ENCODE measurements at regions not wholly inside any gene's neighbourhood (a gene's known extent, or its start where the extent isn't known, plus 50 kb on each side); places are given as distances from the start of the nearest gene placed in this dataset.
A peak's percentile ranks its signal among the peaks of the same experiment; 100 is the strongest.

GRCh38 chr17:71438631-71439146, 682.1 kb upstream of the SOX9 start:
- in situ Hi-C loops (cut with HindIII; ENCODE audit: low pct_unique_long_range_greater_than_20kb, low sequenced_read_pairs) = no loop called here
- POLR2A ChIA-PET = no interaction called here
- peak; percentile 99 for ATAC-seq

GRCh38 chr17:71440513-71440912, 680.3 kb upstream of the SOX9 start:
- ChIA-PET CTCF (no interaction called here), POLR2A (no interaction called here)
- intact Hi-C loops (cut with micrococcal nuclease; ENCODE audit: unreplicated experiment) (no loop called here), in situ Hi-C loops (cut with HindIII; ENCODE audit: low pct_unique_long_range_greater_than_20kb, low sequenced_read_pairs) (no loop called here)
- Histone ChIP-seq H3K27me3 (ENCODE audit: control insufficient read depth, insufficient read depth, low read length) (no peaks in the 10 kb centered on the region), H3K9me3 (ENCODE audit: control insufficient read depth, insufficient read depth, low read depth, low read length) (peaks cover 2% of the 10 kb centered on the region; the same call in 1 of the 2 replicates), H3K4me3 (ENCODE audit: low read depth in 2 of 2, low read length in 2 of 2) (no peak overlapping the region), H3K36me3 (ENCODE audit: control insufficient read depth, insufficient read depth, low read length) (no peaks in the 10 kb centered on the region), H3K27ac (ENCODE audit: low read length) (no peak overlapping the region), H3K4me1 (ENCODE audit: control insufficient read depth, insufficient read depth, low read length) (peaks cover 7% of the 10 kb centered on the region)
- DNase-seq (ENCODE audit: low read depth, low spot score) (no peak), ATAC-seq (no peak)
- no TSS peak for BruUV-seq (replicated peaks)
- no peak for TF ChIP-seq TCF7L2 (IDR thresholded peaks at IDR 0.05; ENCODE audit: low read depth, low read length)
- TF ChIP-seq SIN3A (IDR thresholded peaks at IDR 0.05; ENCODE audit: borderline replicate concordance, insufficient read depth, low read depth, low read length) = no peak
- TF ChIP-seq, protein P1, sequence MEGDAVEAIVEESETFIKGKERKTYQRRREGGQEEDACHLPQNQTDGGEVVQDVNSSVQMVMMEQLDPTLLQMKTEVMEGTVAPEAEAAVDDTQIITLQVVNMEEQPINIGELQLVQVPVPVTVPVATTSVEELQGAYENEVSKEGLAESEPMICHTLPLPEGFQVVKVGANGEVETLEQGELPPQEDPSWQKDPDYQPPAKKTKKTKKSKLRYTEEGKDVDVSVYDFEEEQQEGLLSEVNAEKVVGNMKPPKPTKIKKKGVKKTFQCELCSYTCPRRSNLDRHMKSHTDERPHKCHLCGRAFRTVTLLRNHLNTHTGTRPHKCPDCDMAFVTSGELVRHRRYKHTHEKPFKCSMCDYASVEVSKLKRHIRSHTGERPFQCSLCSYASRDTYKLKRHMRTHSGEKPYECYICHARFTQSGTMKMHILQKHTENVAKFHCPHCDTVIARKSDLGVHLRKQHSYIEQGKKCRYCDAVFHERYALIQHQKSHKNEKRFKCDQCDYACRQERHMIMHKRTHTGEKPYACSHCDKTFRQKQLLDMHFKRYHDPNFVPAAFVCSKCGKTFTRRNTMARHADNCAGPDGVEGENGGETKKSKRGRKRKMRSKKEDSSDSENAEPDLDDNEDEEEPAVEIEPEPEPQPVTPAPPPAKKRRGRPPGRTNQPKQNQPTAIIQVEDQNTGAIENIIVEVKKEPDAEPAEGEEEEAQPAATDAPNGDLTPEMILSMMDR (IDR thresholded peaks at IDR 0.05) = no peak
- no peak for TF ChIP-seq POLR2AphosphoS5 (IDR thresholded peaks at IDR 0.05; ENCODE audit: low read depth, low read length)
- TF ChIP-seq REST (IDR thresholded peaks at IDR 0.05; ENCODE audit: insufficient read depth in 1 of 2, low read depth in 2 of 2, low read length in 1 of 2) = no peak

More at GRCh38 chr17:71438631-71439146, 682.1 kb upstream of the SOX9 start:
- BruUV-seq (replicated peaks) = no TSS peak
- Histone ChIP-seq H3K27ac (ENCODE audit: low read length) (no peak overlapping the region), H3K9me3 (ENCODE audit: control insufficient read depth, insufficient read depth, low read depth, low read length) (peaks cover 2% of the 10 kb centered on the region; the same call in 1 of the 2 replicates), H3K4me3 (ENCODE audit: low read depth in 2 of 2, low read length in 2 of 2) (no peak overlapping the region), H3K4me1 (ENCODE audit: control insufficient read depth, insufficient read depth, low read length) (peaks cover 7% of the 10 kb centered on the region), H3K36me3 (ENCODE audit: control insufficient read depth, insufficient read depth, low read length) (no peaks in the 10 kb centered on the region), H3K27me3 (ENCODE audit: control insufficient read depth, insufficient read depth, low read length) (no peaks in the 10 kb centered on the region)
- intact Hi-C loops (cut with micrococcal nuclease; ENCODE audit: unreplicated experiment) = no loop called here
- CTCF ChIA-PET = interaction anchor here (0.6 kb wide), 1 partner anchor 43 kb away, joined by 3 read pairs; no protein-coding TSS in a partner anchor
- peak; percentile 53; the same call in 1 of the 2 replicates for TF ChIP-seq POLR2AphosphoS5 (IDR thresholded peaks at IDR 0.05; ENCODE audit: low read depth, low read length)
- peak; percentile 72; the same call in 1 of the 2 replicates for TF ChIP-seq TCF7L2 (IDR thresholded peaks at IDR 0.05; ENCODE audit: low read depth, low read length)
- TF ChIP-seq REST (IDR thresholded peaks at IDR 0.05; ENCODE audit: insufficient read depth in 1 of 2, low read depth in 2 of 2, low read length in 1 of 2) = no peak
- TF ChIP-seq, protein P1 (IDR thresholded peaks at IDR 0.05) = peak; percentile 23; the same call in 1 of the 2 replicates
- DNase-seq (ENCODE audit: low read depth, low spot score) = peak; percentile 95

Measured in Panc1 (cell line).